OCI-LY1 (cell line): ENCODE measurements at regions not wholly inside any gene's neighbourhood (a gene's known extent, or its start where the extent isn't known, plus 50 kb on each side); places are given as distances from the start of the nearest gene placed in this dataset.

Experiments
- CTCF ChIP-seq: fragments of 200-600 bp; sonication (generic), shearing (Covaris generic); IDR thresholded peaks from 2 replicates; pipeline ENCODE4 v1.5.1; 2017; ENCODE audit warnings: mild to moderate bottlenecking, antibody characterized with exemption, low read length, moderate library complexity, mixed read lengths
- EZH2 ChIP-seq: fragments of 200-600 bp; sonication (generic), shearing (Covaris generic); IDR thresholded peaks from 2 replicates; pipeline ENCODE4 v1.8.0; 2017; ENCODE audit warnings: borderline replicate concordance, mixed run types, mild to moderate bottlenecking, antibody characterized with exemption, low read length, moderate library complexity, mixed read lengths

GRCh38 chr18:70822117-70822516 is 533.3 kb downstream of the SOCS6 start:
- TF ChIP-seq CTCF: no peak
- no peak for TF ChIP-seq EZH2
